WTC11 (cell line): ENCODE measurements at regions not wholly inside any gene's neighbourhood (a gene's known extent, or its start where the extent isn't known, plus 50 kb on each side); places are given as distances from the start of the nearest gene placed in this dataset.

Experiments used
- ATAC-seq: fragments of 200-7000 bp; cut with Tn5 transposase; 2 replicates; pipeline ENCODE4 v1.10.0; 2021; ENCODE audit warnings: mild to moderate bottlenecking, moderate library complexity
- CTCF ChIA-PET: fragments of 300-600 bp; sonication (Branson Sonifier 250); formaldehyde crosslinking; loops from one replicate; lab custom pipeline; 2021; ENCODE audit warnings: antibody characterized with exemption; lab: Charles Lee
- POLR2A ChIA-PET: fragments of 350-600 bp; sonication (Branson Sonifier 250); formaldehyde crosslinking; loops from one replicate; lab custom pipeline; 2021; ENCODE audit warnings: antibody characterized with exemption; lab: Charles Lee
- DNase-seq: peaks from one replicate; pipeline ENCODE4 v3.0.0; 2021; ENCODE audit warnings: low spot score
- H3K27ac Mint-ChIP-seq: 2 replicates; pipeline ENCODE4 v1.8.0; 2021; ENCODE audit warnings: mixed read lengths
- H3K27me3 Mint-ChIP-seq: 2 replicates; pipeline ENCODE4 v1.8.0; 2021; ENCODE audit warnings: low read depth, mild to moderate bottlenecking, moderate library complexity, mixed read lengths
- H3K36me3 Mint-ChIP-seq: 2 replicates; pipeline ENCODE4 v1.8.0; 2021; ENCODE audit warnings: mixed read lengths
- H3K4me1 Mint-ChIP-seq: 2 replicates; pipeline ENCODE4 v1.8.0; 2022; ENCODE audit warnings: mixed read lengths
- H3K4me3 Mint-ChIP-seq: 2 replicates; pipeline ENCODE4 v1.8.0; 2021; ENCODE audit warnings: mild to moderate bottlenecking, moderate library complexity, mixed read lengths
- H3K9me3 Mint-ChIP-seq: 2 replicates; pipeline ENCODE4 v1.8.0; 2021; ENCODE audit warnings: mixed read lengths
- CBFB ChIP-seq: sonication (generic); formaldehyde crosslinking; IDR thresholded peaks from 2 replicates; pipeline ENCODE4 v1.8.1; 2022; ENCODE audit warnings: mild to moderate bottlenecking, low read depth, missing genetic modification reagents
- CREB1 ChIP-seq: sonication (generic); formaldehyde crosslinking; IDR thresholded peaks from 2 replicates; pipeline ENCODE4 v1.8.0; 2023; ENCODE audit warnings: mild to moderate bottlenecking, missing genetic modification reagents
- CTCF ChIP-seq: fragments of 200-600 bp; IDR thresholded peaks from 2 replicates; pipeline ENCODE4 v1.8.0; 2022; ENCODE audit warnings: antibody characterized with exemption
- ESRRA ChIP-seq: sonication (generic); formaldehyde crosslinking; IDR thresholded peaks from 2 replicates; pipeline ENCODE4 v1.8.1; 2022; ENCODE audit warnings: mild to moderate bottlenecking, missing genetic modification reagents, borderline replicate concordance
- JAZF1 ChIP-seq: fragments of 250-450 bp; sonication (Bioruptor Pico); IDR thresholded peaks from 2 replicates; pipeline ENCODE4 v1.9.0; 2021; ENCODE audit warnings: moderate library complexity, mild to moderate bottlenecking, inconsistent platforms
- OVOL2 ChIP-seq: fragments of 250-450 bp; sonication (Bioruptor Pico); IDR thresholded peaks from 2 replicates; pipeline ENCODE4 v1.9.0; 2021; ENCODE audit warnings: mild to moderate bottlenecking, borderline replicate concordance
- SP1 ChIP-seq: sonication (generic); formaldehyde crosslinking; conservative IDR thresholded peaks from 2 replicates; pipeline ENCODE4 v1.8.1; 2022; ENCODE audit warnings: missing genetic modification reagents
- STAT6 ChIP-seq: sonication (generic); formaldehyde crosslinking; conservative IDR thresholded peaks from 2 replicates; pipeline ENCODE4 v1.8.1; 2023; ENCODE audit warnings: mild to moderate bottlenecking, low read depth, missing genetic modification reagents, moderate library complexity
- TEAD1 ChIP-seq: sonication (generic); formaldehyde crosslinking; IDR thresholded peaks from 2 replicates; pipeline ENCODE4 v1.8.0; 2022; ENCODE audit warnings: mild to moderate bottlenecking, missing genetic modification reagents
- TEAD4 ChIP-seq: sonication (generic); formaldehyde crosslinking; IDR thresholded peaks from 2 replicates; pipeline ENCODE4 v1.8.0; 2022; ENCODE audit warnings: mild to moderate bottlenecking, missing genetic modification reagents
- USF1 ChIP-seq: sonication (generic); formaldehyde crosslinking; IDR thresholded peaks from 2 replicates; pipeline ENCODE4 v1.8.0; 2022; ENCODE audit warnings: mild to moderate bottlenecking, missing genetic modification reagents
- ZBTB21 ChIP-seq: sonication (generic); formaldehyde crosslinking; IDR thresholded peaks from 2 replicates; pipeline ENCODE4 v1.8.1; 2023; ENCODE audit warnings: mild to moderate bottlenecking, missing genetic modification reagents, borderline replicate concordance
- TF ChIP-seq, protein P1 (sequence below): sonication (generic); formaldehyde crosslinking; IDR thresholded peaks from 2 replicates; pipeline ENCODE4 v1.8.1; 2022; ENCODE audit warnings: mild to moderate bottlenecking, moderate library complexity, missing genetic modification reagents
- TF ChIP-seq, protein P2 (sequence below): fragments of 250-450 bp; sonication (Bioruptor Pico); IDR thresholded peaks from 2 replicates; pipeline ENCODE4 v1.9.0; 2021; ENCODE audit warnings: mild to moderate bottlenecking, borderline replicate concordance

- no peaks in the 10 kb centered on the region for H3K27me3 Mint-ChIP-seq
- no peak overlapping the region for H3K4me3 Mint-ChIP-seq
- ChIA-PET POLR2A (no interaction called here), CTCF (interaction anchor here (2.5 kb wide), 1 partner anchor 24 kb away, joined by 15 read pairs; no protein-coding TSS in a partner anchor)
- H3K4me1 Mint-ChIP-seq: peaks cover 8% of the 10 kb centered on the region; the same call in 1 of the 2 replicates
- no peak overlapping the region for H3K27ac Mint-ChIP-seq
- TF ChIP-seq, protein P1, sequence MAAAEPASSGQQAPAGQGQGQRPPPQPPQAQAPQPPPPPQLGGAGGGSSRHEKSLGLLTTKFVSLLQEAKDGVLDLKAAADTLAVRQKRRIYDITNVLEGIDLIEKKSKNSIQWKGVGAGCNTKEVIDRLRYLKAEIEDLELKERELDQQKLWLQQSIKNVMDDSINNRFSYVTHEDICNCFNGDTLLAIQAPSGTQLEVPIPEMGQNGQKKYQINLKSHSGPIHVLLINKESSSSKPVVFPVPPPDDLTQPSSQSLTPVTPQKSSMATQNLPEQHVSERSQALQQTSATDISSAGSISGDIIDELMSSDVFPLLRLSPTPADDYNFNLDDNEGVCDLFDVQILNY (CRISPR knock-in tag): no peak
- TF ChIP-seq CBFB (CRISPR knock-in tag) (no peak), ZBTB21 (no peak), CTCF (no peak), OVOL2 (CRISPR knock-in tag) (no peak), ESRRA (CRISPR knock-in tag) (no peak), JAZF1 (CRISPR knock-in tag) (no peak), TEAD4 (CRISPR knock-in tag) (no peak), CREB1 (CRISPR knock-in tag) (no peak), TEAD1 (CRISPR knock-in tag) (no peak), SP1 (CRISPR knock-in tag) (no peak)
- TF ChIP-seq, protein P2, sequence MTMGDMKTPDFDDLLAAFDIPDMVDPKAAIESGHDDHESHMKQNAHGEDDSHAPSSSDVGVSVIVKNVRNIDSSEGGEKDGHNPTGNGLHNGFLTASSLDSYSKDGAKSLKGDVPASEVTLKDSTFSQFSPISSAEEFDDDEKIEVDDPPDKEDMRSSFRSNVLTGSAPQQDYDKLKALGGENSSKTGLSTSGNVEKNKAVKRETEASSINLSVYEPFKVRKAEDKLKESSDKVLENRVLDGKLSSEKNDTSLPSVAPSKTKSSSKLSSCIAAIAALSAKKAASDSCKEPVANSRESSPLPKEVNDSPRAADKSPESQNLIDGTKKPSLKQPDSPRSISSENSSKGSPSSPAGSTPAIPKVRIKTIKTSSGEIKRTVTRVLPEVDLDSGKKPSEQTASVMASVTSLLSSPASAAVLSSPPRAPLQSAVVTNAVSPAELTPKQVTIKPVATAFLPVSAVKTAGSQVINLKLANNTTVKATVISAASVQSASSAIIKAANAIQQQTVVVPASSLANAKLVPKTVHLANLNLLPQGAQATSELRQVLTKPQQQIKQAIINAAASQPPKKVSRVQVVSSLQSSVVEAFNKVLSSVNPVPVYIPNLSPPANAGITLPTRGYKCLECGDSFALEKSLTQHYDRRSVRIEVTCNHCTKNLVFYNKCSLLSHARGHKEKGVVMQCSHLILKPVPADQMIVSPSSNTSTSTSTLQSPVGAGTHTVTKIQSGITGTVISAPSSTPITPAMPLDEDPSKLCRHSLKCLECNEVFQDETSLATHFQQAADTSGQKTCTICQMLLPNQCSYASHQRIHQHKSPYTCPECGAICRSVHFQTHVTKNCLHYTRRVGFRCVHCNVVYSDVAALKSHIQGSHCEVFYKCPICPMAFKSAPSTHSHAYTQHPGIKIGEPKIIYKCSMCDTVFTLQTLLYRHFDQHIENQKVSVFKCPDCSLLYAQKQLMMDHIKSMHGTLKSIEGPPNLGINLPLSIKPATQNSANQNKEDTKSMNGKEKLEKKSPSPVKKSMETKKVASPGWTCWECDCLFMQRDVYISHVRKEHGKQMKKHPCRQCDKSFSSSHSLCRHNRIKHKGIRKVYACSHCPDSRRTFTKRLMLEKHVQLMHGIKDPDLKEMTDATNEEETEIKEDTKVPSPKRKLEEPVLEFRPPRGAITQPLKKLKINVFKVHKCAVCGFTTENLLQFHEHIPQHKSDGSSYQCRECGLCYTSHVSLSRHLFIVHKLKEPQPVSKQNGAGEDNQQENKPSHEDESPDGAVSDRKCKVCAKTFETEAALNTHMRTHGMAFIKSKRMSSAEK (CRISPR knock-in tag): no peak
- DNase-seq (no peak), ATAC-seq (no peak)
- no peaks in the 10 kb centered on the region for H3K9me3 Mint-ChIP-seq
- no peaks in the 10 kb centered on the region for H3K36me3 Mint-ChIP-seq
These were observed 87.8 kb downstream of the ATP1A1 start for GRCh38 chr1:116460783-116461376.

DNA sequence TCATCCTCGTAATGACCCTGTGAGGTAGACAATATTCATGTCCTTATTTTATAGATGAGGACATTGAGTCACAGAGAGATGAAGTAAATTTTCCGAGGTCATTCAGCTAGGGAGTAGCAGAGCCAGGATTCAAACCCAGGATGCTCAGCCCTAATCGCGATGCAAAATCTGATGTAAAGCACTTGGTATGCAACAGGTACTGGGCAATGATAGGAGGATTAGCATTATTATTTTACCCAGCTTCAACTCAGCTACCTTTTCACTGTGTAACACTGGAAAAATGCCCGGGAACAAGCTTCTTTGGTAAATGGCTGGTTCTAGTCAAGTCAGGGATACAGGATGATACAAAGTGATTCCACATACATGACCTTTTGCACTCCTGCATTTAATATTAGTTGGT lies 88.7 kb downstream of the ATP1A1 start:
- no peaks in the 10 kb centered on the region for H3K9me3 Mint-ChIP-seq
- DNase-seq (no peak), ATAC-seq (no peak)
- no peak for TF ChIP-seq CREB1 (CRISPR knock-in tag)
- no peak for TF ChIP-seq USF1 (CRISPR knock-in tag)
- TF ChIP-seq, all 79 proteins: peak for 0
- POLR2A ChIA-PET: no interaction called here
- H3K4me1 Mint-ChIP-seq: peaks cover 8% of the 10 kb centered on the region; the same call in 1 of the 2 replicates
- CTCF ChIA-PET: interaction anchor here (1.2 to 2.5 kb wide), 3 partner anchors 23 to 323 kb away, joined by 4 to 15 read pairs (median 5); no protein-coding TSS in a partner anchor
- no peak overlapping the region for H3K27ac Mint-ChIP-seq
- no peak overlapping the region for H3K4me3 Mint-ChIP-seq
- H3K36me3 Mint-ChIP-seq: no peaks in the 10 kb centered on the region
- H3K27me3 Mint-ChIP-seq: no peaks in the 10 kb centered on the region

- H3K4me3 Mint-ChIP-seq: no peak overlapping the region
- no peak for DNase-seq
- no peaks in the 10 kb centered on the region for H3K27me3 Mint-ChIP-seq
- no peaks in the 10 kb centered on the region for H3K9me3 Mint-ChIP-seq
- POLR2A ChIA-PET: no interaction called here
- peaks cover 8% of the 10 kb centered on the region; the same call in 1 of the 2 replicates for H3K4me1 Mint-ChIP-seq
- ATAC-seq: peak; percentile 64
- TF ChIP-seq STAT6: no peak
- no peaks in the 10 kb centered on the region for H3K36me3 Mint-ChIP-seq
- H3K27ac Mint-ChIP-seq: no peak overlapping the region
- CTCF ChIA-PET: interaction anchor here (0.5 to 2.5 kb wide), 4 partner anchors 10 to 324 kb away, joined by 4 to 15 read pairs (median 4); no protein-coding TSS in a partner anchor
These were observed 89.7 kb downstream of the ATP1A1 start for GRCh38 chr1:116462722-116463121.
